ENCODE measurements at regions not wholly inside any gene's neighbourhood (a gene's known extent, or its start where the extent isn't known, plus 50 kb on each side); places are given as distances from the start of the nearest gene placed in this dataset.

DNA sequence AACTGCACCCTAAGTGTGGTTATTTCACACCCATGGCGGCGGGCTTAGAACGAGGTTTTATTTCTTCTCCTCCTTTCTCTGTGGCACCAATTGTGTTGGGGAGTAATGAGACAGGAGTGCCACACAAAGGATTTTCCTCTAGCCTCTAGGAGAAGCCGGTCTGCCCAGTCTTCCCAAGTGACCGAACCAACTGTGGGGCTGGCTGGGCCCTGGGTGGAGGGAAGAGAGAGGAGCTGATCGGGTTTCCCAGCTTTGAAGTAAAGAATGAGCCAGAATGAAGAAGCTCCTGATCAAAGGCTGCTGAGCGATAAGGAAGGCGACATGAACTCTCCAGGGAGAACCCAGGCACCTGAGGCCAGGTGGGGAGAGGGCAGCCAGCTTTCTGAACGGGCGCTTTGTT lies 616.0 kb upstream of the BTBD3 start:
- ATAC-seq (peak; percentile 50), DNase-seq (ENCODE audit: low spot score) (peak; percentile 1)
- Histone ChIP-seq H2AFZ (peak overlapping the region; percentile 78; the same call in 1 of the 2 replicates), H3K4me1 (ENCODE audit: insufficient read depth) (peaks cover 7% of the 10 kb centered on the region; the same call in 1 of the 2 replicates), H3K9me2 (ENCODE audit: insufficient read depth) (peaks cover 9% of the 10 kb centered on the region), H3K27me3 (ENCODE audit: insufficient read depth) (no peaks in the 10 kb centered on the region), H3K36me3 (ENCODE audit: insufficient read depth) (no peaks in the 10 kb centered on the region), H3K79me2 (replicated peaks; ENCODE audit: insufficient read depth) (no peaks in the 10 kb centered on the region), H3F3A (replicated peaks; ENCODE audit: low read depth) (no peaks in the 10 kb centered on the region), H3K4me2 (no peak overlapping the region), H3K4me3 (no peak overlapping the region), H3K27ac (ENCODE audit: low read depth) (no peak overlapping the region), H4K20me1 (replicated peaks; ENCODE audit: insufficient read depth) (no peaks in the 10 kb centered on the region)
- H3K4me1 Mint-ChIP-seq: peaks cover 19% of the 10 kb centered on the region
- TF ChIP-seq CREB1 (CRISPR knock-in tag; IDR thresholded peaks at IDR 0.05; ENCODE audit: low read depth): no peak
- TF ChIP-seq, protein P1, sequence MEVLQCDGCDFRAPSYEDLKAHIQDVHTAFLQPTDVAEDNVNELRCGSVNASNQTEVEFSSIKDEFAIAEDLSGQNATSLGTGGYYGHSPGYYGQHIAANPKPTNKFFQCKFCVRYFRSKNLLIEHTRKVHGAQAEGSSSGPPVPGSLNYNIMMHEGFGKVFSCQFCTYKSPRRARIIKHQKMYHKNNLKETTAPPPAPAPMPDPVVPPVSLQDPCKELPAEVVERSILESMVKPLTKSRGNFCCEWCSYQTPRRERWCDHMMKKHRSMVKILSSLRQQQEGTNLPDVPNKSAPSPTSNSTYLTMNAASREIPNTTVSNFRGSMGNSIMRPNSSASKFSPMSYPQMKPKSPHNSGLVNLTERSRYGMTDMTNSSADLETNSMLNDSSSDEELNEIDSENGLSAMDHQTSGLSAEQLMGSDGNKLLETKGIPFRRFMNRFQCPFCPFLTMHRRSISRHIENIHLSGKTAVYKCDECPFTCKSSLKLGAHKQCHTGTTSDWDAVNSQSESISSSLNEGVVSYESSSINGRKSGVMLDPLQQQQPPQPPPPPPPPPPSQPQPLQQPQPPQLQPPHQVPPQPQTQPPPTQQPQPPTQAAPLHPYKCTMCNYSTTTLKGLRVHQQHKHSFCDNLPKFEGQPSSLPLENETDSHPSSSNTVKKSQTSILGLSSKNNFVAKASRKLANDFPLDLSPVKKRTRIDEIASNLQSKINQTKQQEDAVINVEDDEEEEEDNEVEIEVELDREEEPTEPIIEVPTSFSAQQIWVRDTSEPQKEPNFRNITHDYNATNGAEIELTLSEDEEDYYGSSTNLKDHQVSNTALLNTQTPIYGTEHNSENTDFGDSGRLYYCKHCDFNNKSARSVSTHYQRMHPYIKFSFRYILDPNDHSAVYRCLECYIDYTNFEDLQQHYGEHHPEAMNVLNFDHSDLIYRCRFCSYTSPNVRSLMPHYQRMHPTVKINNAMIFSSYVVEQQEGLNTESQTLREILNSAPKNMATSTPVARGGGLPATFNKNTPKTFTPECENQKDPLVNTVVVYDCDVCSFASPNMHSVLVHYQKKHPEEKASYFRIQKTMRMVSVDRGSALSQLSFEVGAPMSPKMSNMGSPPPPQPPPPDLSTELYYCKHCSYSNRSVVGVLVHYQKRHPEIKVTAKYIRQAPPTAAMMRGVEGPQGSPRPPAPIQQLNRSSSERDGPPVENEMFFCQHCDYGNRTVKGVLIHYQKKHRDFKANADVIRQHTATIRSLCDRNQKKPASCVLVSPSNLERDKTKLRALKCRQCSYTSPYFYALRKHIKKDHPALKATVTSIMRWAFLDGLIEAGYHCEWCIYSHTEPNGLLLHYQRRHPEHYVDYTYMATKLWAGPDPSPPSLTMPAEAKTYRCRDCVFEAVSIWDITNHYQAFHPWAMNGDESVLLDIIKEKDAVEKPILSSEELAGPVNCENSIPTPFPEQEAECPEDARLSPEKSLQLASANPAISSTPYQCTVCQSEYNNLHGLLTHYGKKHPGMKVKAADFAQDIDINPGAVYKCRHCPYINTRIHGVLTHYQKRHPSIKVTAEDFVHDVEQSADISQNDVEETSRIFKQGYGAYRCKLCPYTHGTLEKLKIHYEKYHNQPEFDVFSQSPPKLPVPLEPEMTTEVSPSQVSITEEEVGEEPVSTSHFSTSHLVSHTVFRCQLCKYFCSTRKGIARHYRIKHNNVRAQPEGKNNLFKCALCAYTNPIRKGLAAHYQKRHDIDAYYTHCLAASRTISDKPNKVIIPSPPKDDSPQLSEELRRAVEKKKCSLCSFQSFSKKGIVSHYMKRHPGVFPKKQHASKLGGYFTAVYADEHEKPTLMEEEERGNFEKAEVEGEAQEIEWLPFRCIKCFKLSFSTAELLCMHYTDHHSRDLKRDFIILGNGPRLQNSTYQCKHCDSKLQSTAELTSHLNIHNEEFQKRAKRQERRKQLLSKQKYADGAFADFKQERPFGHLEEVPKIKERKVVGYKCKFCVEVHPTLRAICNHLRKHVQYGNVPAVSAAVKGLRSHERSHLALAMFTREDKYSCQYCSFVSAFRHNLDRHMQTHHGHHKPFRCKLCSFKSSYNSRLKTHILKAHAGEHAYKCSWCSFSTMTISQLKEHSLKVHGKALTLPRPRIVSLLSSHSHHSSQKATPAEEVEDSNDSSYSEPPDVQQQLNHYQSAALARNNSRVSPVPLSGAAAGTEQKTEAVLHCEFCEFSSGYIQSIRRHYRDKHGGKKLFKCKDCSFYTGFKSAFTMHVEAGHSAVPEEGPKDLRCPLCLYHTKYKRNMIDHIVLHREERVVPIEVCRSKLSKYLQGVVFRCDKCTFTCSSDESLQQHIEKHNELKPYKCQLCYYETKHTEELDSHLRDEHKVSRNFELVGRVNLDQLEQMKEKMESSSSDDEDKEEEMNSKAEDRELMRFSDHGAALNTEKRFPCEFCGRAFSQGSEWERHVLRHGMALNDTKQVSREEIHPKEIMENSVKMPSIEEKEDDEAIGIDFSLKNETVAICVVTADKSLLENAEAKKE (CRISPR knock-in tag; IDR thresholded peaks at IDR 0.05): no peak
- no peak for TF ChIP-seq ZNF331 (CRISPR knock-in tag; IDR thresholded peaks at IDR 0.05; ENCODE audit: low read depth)
- TF ChIP-seq EZH2phosphoT487 (IDR thresholded peaks at IDR 0.05; ENCODE audit: unreplicated experiment): no peak
- TF ChIP-seq, protein P2, sequence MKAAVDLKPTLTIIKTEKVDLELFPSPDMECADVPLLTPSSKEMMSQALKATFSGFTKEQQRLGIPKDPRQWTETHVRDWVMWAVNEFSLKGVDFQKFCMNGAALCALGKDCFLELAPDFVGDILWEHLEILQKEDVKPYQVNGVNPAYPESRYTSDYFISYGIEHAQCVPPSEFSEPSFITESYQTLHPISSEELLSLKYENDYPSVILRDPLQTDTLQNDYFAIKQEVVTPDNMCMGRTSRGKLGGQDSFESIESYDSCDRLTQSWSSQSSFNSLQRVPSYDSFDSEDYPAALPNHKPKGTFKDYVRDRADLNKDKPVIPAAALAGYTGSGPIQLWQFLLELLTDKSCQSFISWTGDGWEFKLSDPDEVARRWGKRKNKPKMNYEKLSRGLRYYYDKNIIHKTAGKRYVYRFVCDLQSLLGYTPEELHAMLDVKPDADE (IDR thresholded peaks at IDR 0.05): no peak
- no peak for TF ChIP-seq ZNF114 (CRISPR knock-in tag; IDR thresholded peaks at IDR 0.05)
- no peak for TF ChIP-seq NANOG (IDR thresholded peaks at IDR 0.05; ENCODE audit: borderline replicate concordance)
- TF ChIP-seq, protein P3, sequence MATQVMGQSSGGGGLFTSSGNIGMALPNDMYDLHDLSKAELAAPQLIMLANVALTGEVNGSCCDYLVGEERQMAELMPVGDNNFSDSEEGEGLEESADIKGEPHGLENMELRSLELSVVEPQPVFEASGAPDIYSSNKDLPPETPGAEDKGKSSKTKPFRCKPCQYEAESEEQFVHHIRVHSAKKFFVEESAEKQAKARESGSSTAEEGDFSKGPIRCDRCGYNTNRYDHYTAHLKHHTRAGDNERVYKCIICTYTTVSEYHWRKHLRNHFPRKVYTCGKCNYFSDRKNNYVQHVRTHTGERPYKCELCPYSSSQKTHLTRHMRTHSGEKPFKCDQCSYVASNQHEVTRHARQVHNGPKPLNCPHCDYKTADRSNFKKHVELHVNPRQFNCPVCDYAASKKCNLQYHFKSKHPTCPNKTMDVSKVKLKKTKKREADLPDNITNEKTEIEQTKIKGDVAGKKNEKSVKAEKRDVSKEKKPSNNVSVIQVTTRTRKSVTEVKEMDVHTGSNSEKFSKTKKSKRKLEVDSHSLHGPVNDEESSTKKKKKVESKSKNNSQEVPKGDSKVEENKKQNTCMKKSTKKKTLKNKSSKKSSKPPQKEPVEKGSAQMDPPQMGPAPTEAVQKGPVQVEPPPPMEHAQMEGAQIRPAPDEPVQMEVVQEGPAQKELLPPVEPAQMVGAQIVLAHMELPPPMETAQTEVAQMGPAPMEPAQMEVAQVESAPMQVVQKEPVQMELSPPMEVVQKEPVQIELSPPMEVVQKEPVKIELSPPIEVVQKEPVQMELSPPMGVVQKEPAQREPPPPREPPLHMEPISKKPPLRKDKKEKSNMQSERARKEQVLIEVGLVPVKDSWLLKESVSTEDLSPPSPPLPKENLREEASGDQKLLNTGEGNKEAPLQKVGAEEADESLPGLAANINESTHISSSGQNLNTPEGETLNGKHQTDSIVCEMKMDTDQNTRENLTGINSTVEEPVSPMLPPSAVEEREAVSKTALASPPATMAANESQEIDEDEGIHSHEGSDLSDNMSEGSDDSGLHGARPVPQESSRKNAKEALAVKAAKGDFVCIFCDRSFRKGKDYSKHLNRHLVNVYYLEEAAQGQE (IDR thresholded peaks at IDR 0.05; ENCODE audit: unreplicated experiment): no peak
- no peak for TF ChIP-seq POLR2AphosphoS5 (IDR thresholded peaks at IDR 0.05; ENCODE audit: low read depth)
- no peak for TF ChIP-seq JUNB (IDR thresholded peaks at IDR 0.05; ENCODE audit: unreplicated experiment)
- TF ChIP-seq, protein P4, sequence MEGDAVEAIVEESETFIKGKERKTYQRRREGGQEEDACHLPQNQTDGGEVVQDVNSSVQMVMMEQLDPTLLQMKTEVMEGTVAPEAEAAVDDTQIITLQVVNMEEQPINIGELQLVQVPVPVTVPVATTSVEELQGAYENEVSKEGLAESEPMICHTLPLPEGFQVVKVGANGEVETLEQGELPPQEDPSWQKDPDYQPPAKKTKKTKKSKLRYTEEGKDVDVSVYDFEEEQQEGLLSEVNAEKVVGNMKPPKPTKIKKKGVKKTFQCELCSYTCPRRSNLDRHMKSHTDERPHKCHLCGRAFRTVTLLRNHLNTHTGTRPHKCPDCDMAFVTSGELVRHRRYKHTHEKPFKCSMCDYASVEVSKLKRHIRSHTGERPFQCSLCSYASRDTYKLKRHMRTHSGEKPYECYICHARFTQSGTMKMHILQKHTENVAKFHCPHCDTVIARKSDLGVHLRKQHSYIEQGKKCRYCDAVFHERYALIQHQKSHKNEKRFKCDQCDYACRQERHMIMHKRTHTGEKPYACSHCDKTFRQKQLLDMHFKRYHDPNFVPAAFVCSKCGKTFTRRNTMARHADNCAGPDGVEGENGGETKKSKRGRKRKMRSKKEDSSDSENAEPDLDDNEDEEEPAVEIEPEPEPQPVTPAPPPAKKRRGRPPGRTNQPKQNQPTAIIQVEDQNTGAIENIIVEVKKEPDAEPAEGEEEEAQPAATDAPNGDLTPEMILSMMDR (conservative IDR thresholded peaks at IDR 0.05; ENCODE audit: low read depth in 2 of 2): no peak
- no peak for TF ChIP-seq STAT1 (IDR thresholded peaks at IDR 0.05; ENCODE audit: unreplicated experiment)
- no peaks in the 10 kb centered on the region for H3K27me3 Mint-ChIP-seq (ENCODE audit: insufficient read depth, low read depth, poor library complexity)
- peaks cover 5% of the 10 kb centered on the region for H3K9me3 Mint-ChIP-seq
- no peak overlapping the region for H3K4me3 Mint-ChIP-seq
- H3K36me3 Mint-ChIP-seq (ENCODE audit: low read depth): peaks cover 13% of the 10 kb centered on the region
- H3K27ac Mint-ChIP-seq: no peak overlapping the region

Measured in GM23338 (cell line).